ENCODE measurements at regions not wholly inside any gene's neighbourhood (a gene's known extent, or its start where the extent isn't known, plus 50 kb on each side); places are given as distances from the start of the nearest gene placed in this dataset.

- no peak for FAIRE-seq
Measured at GRCh38 chr20:52619671-52620070, 352.5 kb upstream of the TSHZ2 start.

- FAIRE-seq, result no peak
Measured at GRCh38 chr20:52619101-52619500, 353.1 kb upstream of the TSHZ2 start.

- no peak for FAIRE-seq
Measured at GRCh38 chr20:52616629-52617028, 355.5 kb upstream of the TSHZ2 start.

DNA sequence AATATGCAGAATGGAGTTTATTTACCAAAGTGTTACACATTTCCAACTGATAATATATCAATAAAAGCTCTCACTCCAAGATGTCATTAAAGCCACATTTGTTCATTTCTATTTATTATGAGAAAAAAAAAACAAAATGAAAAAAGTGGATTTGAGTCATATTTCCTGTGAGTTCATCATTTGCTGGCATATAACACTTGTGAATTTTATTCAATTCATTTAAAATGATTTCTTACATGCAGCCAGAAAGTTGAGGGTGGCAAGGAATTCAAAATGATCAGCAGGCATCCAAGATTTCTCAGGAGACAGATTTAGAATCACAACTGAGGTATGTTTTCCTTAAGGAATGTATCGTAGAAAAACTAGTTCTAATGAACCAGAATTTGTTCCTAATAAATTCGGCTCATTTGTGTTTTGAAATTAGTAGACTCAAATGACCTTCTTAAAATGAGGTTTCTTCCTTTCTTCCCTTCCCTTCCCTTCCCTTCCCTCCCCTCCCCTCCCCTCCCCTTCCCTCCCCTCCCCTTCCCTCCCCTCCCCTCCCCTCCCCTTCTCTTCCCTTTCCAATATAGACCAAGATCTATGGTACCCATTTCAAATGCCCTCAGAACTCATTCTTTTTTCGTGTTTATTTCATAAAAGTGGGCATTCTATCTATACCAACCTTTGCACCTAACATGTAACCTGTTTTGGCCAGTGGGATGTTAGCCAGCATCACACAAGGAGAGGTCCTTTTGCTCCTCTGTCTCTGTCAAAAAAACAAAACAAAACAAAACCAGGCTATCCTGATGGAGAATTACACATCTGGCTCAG is 357.9 kb upstream of the TSHZ2 start:
- no peak for FAIRE-seq

- no peak for FAIRE-seq
Measured at GRCh38 chr20:52612046-52612632, 360.0 kb upstream of the TSHZ2 start.

DNA sequence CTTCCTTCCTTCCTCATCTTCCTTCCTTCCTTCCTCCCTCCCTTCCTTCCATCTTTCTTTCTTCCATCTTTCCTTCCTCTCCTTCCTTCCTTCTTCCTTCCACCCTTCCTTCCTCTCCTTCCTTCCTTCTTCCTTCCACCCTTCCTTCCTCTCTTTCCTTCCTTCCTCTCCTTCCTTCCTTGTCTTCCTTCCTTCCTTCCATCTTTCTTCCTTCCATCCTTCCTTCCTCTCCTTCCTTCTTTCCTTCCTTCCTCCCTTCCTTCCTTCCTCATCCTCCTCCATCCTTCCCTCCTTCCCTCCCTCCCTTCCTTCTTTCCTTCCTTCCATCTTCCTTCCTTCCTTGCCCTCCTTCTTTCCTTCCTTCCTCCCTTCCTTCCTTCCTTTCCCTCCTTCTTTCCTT is 361.4 kb upstream of the TSHZ2 start:
- no peak for FAIRE-seq

- no peak for FAIRE-seq
Measured at GRCh38 chr20:52601295-52601971, 370.7 kb upstream of the TSHZ2 start.

- FAIRE-seq, result no peak
Measured at GRCh38 chr20:52596256-52596655, 375.9 kb upstream of the TSHZ2 start.

GRCh38 chr20:52595518-52595917 is 376.6 kb upstream of the TSHZ2 start:
- FAIRE-seq, result no peak

GRCh38 chr20:52593654-52594053 is 378.5 kb upstream of the TSHZ2 start:
- no peak for FAIRE-seq

- no peak for FAIRE-seq
Measured at GRCh38 chr20:52592567-52592966, 379.6 kb upstream of the TSHZ2 start.

- FAIRE-seq, result no peak
Measured at GRCh38 chr20:52590100-52590499, 382.1 kb upstream of the TSHZ2 start.

GRCh38 chr20:52589251-52589812 is 382.8 kb upstream of the TSHZ2 start:
- no peak for FAIRE-seq

DNA sequence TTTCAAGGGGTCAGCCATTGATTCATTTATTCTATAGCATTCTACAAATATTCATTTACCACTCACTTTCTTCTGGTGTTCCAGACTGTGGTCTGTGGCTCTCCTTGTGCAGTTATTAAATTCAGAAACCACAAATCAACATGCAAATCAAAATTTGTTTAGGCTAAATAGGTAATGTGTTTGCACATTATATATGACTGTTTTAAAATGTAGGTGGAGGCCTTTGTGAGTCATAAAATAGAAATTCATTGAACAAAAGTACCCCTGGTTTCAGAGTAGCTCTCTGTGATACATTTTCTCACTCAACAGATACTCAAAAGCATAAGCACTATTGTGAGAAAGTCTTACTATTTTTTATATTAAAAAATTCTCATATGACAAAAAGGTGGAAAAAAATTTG is 385.5 kb upstream of the TSHZ2 start:
- FAIRE-seq, result no peak

- no peak for FAIRE-seq
Measured at GRCh38 chr20:52585333-52585732, 386.8 kb upstream of the TSHZ2 start.

GRCh38 chr20:52578559-52578958 is 387.0 kb upstream of the ZFP64 start:
- no peak for FAIRE-seq

- no peak for FAIRE-seq
Measured at GRCh38 chr20:52577696-52578095, 386.1 kb upstream of the ZFP64 start.

DNA sequence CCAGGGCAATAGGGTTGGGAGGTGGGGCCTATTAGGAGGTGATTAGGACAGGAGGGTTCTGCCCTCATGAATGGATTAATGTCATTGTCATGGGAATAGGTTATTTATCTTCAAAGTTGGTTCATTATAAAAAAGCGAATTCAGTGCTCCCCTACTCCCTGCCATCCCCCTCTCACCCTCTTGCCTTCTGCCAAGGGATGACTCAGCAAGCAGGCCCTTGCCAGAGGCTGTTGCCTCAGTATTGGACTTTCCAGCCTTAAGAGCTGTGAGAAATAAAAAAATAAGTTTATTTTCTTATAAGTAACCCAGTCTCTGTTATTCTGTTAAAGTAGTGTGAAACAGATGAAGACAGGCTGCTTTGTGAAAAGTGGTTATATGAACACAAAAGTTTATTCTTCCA is 381.1 kb upstream of the ZFP64 start:
- FAIRE-seq, result no peak

GRCh38 chr20:52569201-52569600 is 377.6 kb upstream of the ZFP64 start:
- FAIRE-seq, result no peak

DNA sequence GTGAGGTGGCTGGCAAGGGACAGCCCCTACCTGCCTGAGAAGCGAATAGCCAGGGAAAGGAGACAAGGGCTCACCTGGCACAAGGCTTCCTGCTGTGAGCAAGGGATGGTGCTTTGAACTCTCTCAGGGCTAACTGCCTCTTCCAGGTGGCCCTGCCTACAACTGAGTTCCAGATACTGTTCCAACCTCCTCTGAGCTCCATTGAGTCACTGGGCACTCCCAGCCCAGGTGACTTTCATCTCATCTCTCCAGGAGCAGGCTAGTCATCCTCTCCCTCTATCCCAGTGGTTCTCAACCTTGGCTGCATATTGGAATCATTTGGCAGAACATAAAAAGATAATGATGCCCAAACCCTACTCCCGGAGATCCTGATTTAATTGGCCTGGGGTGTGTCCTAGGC is 374.0 kb upstream of the ZFP64 start:
- FAIRE-seq, result no peak

GRCh38 chr20:52564594-52564993 is 373.0 kb upstream of the ZFP64 start:
- FAIRE-seq, result no peak

GRCh38 chr20:52552181-52552872 is 360.7 kb upstream of the ZFP64 start:
- FAIRE-seq, result no peak

DNA sequence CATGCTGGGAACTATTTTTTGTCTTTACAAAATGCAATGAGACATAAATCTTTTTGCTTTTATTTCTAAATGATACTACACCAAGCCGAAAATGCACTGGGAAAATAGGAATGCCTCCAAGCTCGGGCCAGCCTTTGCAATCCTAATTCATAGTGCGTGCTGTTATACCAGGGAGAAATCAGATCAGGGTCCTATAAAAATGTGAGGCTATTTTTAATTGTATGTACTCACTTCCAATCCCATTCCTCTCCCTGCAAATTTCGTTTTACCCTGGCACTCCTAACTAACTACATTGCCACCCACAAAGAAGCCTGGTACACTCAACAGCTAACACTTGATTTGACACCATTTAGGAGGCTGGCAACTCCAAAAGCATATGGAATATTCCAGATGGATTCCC is 350.6 kb upstream of the ZFP64 start:
- no peak for FAIRE-seq

All from TTC549 (cell line).